ENCODE measurements at regions not wholly inside any gene's neighbourhood (a gene's known extent, or its start where the extent isn't known, plus 50 kb on each side); places are given as distances from the start of the nearest gene placed in this dataset.

- TF ChIP-seq, protein P1, sequence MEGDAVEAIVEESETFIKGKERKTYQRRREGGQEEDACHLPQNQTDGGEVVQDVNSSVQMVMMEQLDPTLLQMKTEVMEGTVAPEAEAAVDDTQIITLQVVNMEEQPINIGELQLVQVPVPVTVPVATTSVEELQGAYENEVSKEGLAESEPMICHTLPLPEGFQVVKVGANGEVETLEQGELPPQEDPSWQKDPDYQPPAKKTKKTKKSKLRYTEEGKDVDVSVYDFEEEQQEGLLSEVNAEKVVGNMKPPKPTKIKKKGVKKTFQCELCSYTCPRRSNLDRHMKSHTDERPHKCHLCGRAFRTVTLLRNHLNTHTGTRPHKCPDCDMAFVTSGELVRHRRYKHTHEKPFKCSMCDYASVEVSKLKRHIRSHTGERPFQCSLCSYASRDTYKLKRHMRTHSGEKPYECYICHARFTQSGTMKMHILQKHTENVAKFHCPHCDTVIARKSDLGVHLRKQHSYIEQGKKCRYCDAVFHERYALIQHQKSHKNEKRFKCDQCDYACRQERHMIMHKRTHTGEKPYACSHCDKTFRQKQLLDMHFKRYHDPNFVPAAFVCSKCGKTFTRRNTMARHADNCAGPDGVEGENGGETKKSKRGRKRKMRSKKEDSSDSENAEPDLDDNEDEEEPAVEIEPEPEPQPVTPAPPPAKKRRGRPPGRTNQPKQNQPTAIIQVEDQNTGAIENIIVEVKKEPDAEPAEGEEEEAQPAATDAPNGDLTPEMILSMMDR (conservative IDR thresholded peaks at IDR 0.05), result no peak
- no peak for TF ChIP-seq ZFX (IDR thresholded peaks at IDR 0.05)
These were observed 96.5 kb upstream of the PIEZO2 start for GRCh38 chr18:11245879-11246278.
